ENCODE measurements at regions not wholly inside any gene's neighbourhood (a gene's known extent, or its start where the extent isn't known, plus 50 kb on each side); places are given as distances from the start of the nearest gene placed in this dataset.

DNA sequence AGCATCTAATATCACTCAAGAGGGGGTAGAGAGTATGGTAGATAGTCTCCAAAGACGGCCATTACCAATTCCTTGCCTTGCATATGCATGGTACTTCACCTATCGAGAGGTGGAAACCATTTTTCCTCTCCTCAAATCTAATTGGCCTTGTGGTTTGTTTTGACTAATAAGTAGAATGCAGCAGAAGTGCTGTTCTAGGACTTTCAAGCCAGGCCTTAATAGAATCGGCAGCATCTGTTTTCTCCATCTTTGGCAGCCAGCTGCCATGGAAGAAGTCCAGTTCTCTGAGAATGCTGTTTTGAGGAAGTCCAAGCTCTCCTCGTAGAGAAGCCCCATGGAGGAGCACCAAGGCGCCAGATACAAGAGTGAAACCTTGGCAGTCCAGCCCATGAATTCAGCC lies 59.1 kb upstream of the RASGRP1 start:
- Histone ChIP-seq H3K79me2 (ENCODE audit: insufficient read depth) (no peaks in the 10 kb centered on the region), H3F3A (replicated peaks; ENCODE audit: insufficient read depth) (no peaks in the 10 kb centered on the region), H3K4me1 (ENCODE audit: control insufficient read depth in 1 of 2, insufficient read depth in 2 of 2, low read depth in 1 of 2, low read length in 1 of 2) (no peaks in the 10 kb centered on the region), H3K9me3 (no peaks in the 10 kb centered on the region), H3K4me2 (no peak overlapping the region), H3K9ac (no peak overlapping the region), H3K36me3 (replicated peaks in 1 of 2; ENCODE audit: control insufficient read depth in 1 of 2, insufficient read depth in 2 of 2, low read length in 1 of 2) (no peaks in the 10 kb centered on the region), H3K27me3 (ENCODE audit: insufficient read depth) (peaks cover 20% of the 10 kb centered on the region; the same call in 1 of the 2 replicates), H3K9me2 (no peaks in the 10 kb centered on the region), H4K20me1 (ENCODE audit: insufficient read depth) (no peaks in the 10 kb centered on the region), H3K27ac (ENCODE audit: low read depth in 2 of 2, low read length in 1 of 2) (no peak overlapping the region), H2AFZ (ENCODE audit: low read depth) (no peak overlapping the region), H3K4me3 (ENCODE audit: low read depth in 2 of 2, low read length in 1 of 2) (no peak overlapping the region)
- WGBS (ENCODE audit: low lambda C conversion rate): 52% methylated on average over 5 of the region's 5 CpGs
- CTCF ChIA-PET: interaction anchor here (1.1 to 1.5 kb wide), 2 partner anchors 67 to 120 kb away, joined by 4 read pairs; no protein-coding TSS in a partner anchor
- no peak for DNase-seq
- TF ChIP-seq EZH2phosphoT487 (IDR thresholded peaks at IDR 0.05; ENCODE audit: borderline replicate concordance, low read depth) (no peak), FOSL2 (IDR thresholded peaks at IDR 0.05; ENCODE audit: borderline replicate concordance, low read depth) (no peak), SIN3A (IDR thresholded peaks at IDR 0.05; ENCODE audit: borderline replicate concordance, low read depth, low read length) (no peak), TEAD4 (IDR thresholded peaks at IDR 0.05; ENCODE audit: borderline replicate concordance, insufficient read depth) (no peak), RFX5 (IDR thresholded peaks at IDR 0.05; ENCODE audit: low read length) (no peak), TAF1 (IDR thresholded peaks at IDR 0.05; ENCODE audit: borderline replicate concordance, low read depth, low read length) (no peak), GABPA (IDR thresholded peaks at IDR 0.05; ENCODE audit: low read depth) (no peak), MEF2A (IDR thresholded peaks at IDR 0.05; ENCODE audit: borderline replicate concordance, low read depth) (no peak), FOXJ3 (CRISPR knock-in tag; IDR thresholded peaks at IDR 0.05) (no peak), YY1 (IDR thresholded peaks at IDR 0.05; ENCODE audit: low read depth) (no peak), POLR2AphosphoS5 (IDR thresholded peaks at IDR 0.05; ENCODE audit: low read depth, low read length) (no peak)
- TF ChIP-seq, protein P1, sequence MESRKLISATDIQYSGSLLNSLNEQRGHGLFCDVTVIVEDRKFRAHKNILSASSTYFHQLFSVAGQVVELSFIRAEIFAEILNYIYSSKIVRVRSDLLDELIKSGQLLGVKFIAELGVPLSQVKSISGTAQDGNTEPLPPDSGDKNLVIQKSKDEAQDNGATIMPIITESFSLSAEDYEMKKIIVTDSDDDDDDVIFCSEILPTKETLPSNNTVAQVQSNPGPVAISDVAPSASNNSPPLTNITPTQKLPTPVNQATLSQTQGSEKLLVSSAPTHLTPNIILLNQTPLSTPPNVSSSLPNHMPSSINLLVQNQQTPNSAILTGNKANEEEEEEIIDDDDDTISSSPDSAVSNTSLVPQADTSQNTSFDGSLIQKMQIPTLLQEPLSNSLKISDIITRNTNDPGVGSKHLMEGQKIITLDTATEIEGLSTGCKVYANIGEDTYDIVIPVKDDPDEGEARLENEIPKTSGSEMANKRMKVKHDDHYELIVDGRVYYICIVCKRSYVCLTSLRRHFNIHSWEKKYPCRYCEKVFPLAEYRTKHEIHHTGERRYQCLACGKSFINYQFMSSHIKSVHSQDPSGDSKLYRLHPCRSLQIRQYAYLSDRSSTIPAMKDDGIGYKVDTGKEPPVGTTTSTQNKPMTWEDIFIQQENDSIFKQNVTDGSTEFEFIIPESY (IDR thresholded peaks at IDR 0.05; ENCODE audit: borderline replicate concordance, low read depth): no peak
- TF ChIP-seq, protein P2, sequence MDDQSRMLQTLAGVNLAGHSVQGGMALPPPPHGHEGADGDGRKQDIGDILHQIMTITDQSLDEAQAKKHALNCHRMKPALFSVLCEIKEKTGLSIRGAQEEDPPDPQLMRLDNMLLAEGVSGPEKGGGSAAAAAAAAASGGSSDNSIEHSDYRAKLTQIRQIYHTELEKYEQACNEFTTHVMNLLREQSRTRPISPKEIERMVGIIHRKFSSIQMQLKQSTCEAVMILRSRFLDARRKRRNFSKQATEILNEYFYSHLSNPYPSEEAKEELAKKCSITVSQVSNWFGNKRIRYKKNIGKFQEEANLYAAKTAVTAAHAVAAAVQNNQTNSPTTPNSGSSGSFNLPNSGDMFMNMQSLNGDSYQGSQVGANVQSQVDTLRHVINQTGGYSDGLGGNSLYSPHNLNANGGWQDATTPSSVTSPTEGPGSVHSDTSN (IDR thresholded peaks at IDR 0.05): no peak
- TF ChIP-seq, protein P3, sequence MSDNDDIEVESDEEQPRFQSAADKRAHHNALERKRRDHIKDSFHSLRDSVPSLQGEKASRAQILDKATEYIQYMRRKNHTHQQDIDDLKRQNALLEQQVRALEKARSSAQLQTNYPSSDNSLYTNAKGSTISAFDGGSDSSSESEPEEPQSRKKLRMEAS (IDR thresholded peaks at IDR 0.05; ENCODE audit: low read depth): no peak
- TF ChIP-seq, protein P4, sequence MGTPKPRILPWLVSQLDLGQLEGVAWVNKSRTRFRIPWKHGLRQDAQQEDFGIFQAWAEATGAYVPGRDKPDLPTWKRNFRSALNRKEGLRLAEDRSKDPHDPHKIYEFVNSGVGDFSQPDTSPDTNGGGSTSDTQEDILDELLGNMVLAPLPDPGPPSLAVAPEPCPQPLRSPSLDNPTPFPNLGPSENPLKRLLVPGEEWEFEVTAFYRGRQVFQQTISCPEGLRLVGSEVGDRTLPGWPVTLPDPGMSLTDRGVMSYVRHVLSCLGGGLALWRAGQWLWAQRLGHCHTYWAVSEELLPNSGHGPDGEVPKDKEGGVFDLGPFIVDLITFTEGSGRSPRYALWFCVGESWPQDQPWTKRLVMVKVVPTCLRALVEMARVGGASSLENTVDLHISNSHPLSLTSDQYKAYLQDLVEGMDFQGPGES (IDR thresholded peaks at IDR 0.05; ENCODE audit: low read depth, low read length): no peak
- POLR2A ChIA-PET: no interaction called here

Measured in SK-N-SH (cell line).